ENCODE measurements at regions not wholly inside any gene's neighbourhood (a gene's known extent, or its start where the extent isn't known, plus 50 kb on each side); places are given as distances from the start of the nearest gene placed in this dataset.
A peak's percentile ranks its signal among the peaks of the same experiment; 100 is the strongest.

DNA sequence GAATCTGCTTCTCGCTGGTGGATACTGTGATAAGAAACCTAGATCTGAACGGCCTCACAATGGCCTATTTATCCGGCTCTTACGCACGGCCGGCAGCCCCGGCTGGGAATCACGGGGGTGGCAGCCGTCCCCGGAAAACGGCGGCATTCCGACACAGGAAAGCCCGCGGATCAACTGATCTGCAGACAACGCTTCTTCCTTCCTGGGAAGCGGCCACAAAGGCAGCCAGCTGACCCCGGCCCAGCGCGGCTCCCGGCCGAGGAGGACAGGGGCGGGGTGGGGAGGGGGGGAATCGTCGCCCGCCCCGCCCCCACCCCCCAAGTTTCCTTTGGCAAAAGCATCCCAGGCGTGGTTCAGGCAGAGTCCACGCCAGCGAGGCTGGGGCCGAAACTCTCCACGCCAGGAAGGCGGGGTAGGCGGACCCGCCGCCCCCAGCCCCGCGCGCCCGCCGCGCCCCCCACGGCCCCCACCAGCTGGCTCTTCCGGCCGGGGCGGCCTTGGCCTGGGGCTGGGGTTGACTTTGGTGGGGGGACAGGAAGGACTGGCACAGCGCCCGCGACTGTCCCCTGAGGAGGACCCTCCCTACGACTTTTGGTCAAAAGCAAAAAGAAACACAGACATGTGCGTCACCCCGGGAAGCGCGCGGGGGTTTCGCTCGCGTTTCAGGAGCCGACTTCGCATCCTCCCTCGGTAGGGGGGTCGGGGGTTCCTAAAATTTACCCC lies 247.7 kb upstream of the ANKRD55 start:
- peak overlapping the region; percentile 67 for H3K4me3 ChIP-seq (ENCODE audit: low read depth, low read length)
- TF ChIP-seq POLR2A (IDR thresholded peaks at IDR 0.05; ENCODE audit: extremely low read depth, insufficient read length) (no peak), MYC (IDR thresholded peaks at IDR 0.05; ENCODE audit: low read depth, low read length) (no peak), CTCF (IDR thresholded peaks at IDR 0.05; ENCODE audit: low read depth, low read length) (no peak)
- TF ChIP-seq, protein P1, sequence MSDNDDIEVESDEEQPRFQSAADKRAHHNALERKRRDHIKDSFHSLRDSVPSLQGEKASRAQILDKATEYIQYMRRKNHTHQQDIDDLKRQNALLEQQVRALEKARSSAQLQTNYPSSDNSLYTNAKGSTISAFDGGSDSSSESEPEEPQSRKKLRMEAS (IDR thresholded peaks at IDR 0.05; ENCODE audit: low read depth, low read length), result no peak
- DNase-seq (ENCODE audit: low read depth), result peak; percentile 26

DNA sequence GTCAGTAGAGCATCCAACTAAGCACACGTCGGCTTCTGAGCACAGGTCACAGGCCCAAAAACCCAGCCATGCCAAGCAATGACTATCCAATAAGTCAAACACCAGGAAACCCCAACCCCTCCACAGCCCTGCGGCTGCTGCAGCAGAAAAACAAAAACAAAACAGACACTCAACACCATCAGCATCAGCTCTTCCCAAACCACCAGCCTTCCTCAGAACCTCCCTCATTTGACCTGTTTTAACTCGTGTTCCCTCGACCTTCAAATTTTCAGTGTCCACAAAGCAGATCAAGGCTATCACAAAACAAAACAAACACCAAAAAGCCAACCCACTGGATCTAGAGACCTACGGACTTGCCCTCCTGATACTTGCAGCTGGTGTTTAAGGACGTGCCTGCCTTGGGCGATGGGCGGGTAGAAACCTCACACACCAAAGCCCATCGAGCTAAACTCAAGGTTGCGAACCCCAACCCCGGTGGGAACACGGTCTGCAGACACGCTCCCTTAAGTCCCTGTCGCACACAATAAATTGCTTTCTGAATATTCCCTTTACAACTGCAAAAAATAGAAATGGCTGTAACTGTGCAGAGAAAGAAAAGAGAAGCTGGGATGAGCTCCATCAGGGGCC lies 247.1 kb upstream of the ANKRD55 start:
- H3K4me3 ChIP-seq (ENCODE audit: low read depth, low read length), result peak overlapping the region; percentile 25
- TF ChIP-seq CTCF (IDR thresholded peaks at IDR 0.05; ENCODE audit: low read depth, low read length) (no peak), MYC (IDR thresholded peaks at IDR 0.05; ENCODE audit: low read depth, low read length) (no peak), POLR2A (IDR thresholded peaks at IDR 0.05; ENCODE audit: extremely low read depth, insufficient read length) (no peak)
- TF ChIP-seq, protein P1 (IDR thresholded peaks at IDR 0.05; ENCODE audit: low read depth, low read length), result no peak
- DNase-seq (ENCODE audit: low read depth), result no peak

DNA sequence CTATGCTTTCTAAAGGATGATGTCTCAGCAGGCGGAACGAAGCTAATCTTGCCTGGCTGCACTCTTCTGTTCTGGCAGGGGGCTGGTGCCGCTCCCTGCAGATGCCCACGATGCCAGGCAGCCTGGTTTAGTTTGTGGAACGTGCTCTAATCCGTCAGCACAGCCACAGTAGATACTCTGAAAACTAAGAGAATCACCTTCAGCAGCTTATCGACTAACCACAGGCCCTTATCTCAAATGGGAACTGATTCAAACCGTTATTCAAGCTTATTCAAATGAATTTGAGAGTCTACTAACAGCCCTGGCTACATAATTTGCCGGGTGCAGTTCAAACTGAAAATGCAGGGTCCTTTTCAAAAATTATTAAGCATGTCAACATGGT lies 246.6 kb upstream of the ANKRD55 start:
- TF ChIP-seq MYC (IDR thresholded peaks at IDR 0.05; ENCODE audit: low read depth, low read length) (no peak), POLR2A (IDR thresholded peaks at IDR 0.05; ENCODE audit: extremely low read depth, insufficient read length) (no peak), CTCF (IDR thresholded peaks at IDR 0.05; ENCODE audit: low read depth, low read length) (no peak)
- TF ChIP-seq, protein P1 (IDR thresholded peaks at IDR 0.05; ENCODE audit: low read depth, low read length), result no peak
- H3K4me3 ChIP-seq (ENCODE audit: low read depth, low read length), result no peak overlapping the region
- DNase-seq (ENCODE audit: low read depth), result no peak

- TF ChIP-seq POLR2A (IDR thresholded peaks at IDR 0.05; ENCODE audit: extremely low read depth, insufficient read length) (no peak), CTCF (IDR thresholded peaks at IDR 0.05; ENCODE audit: low read depth, low read length) (no peak), MYC (IDR thresholded peaks at IDR 0.05; ENCODE audit: low read depth, low read length) (no peak)
- TF ChIP-seq, protein P1 (IDR thresholded peaks at IDR 0.05; ENCODE audit: low read depth, low read length), result no peak
- no peak overlapping the region for H3K4me3 ChIP-seq (ENCODE audit: low read depth, low read length)
- no peak for DNase-seq (ENCODE audit: low read depth)
These were observed 246.0 kb upstream of the ANKRD55 start for GRCh38 chr5:56479126-56479525.

DNA sequence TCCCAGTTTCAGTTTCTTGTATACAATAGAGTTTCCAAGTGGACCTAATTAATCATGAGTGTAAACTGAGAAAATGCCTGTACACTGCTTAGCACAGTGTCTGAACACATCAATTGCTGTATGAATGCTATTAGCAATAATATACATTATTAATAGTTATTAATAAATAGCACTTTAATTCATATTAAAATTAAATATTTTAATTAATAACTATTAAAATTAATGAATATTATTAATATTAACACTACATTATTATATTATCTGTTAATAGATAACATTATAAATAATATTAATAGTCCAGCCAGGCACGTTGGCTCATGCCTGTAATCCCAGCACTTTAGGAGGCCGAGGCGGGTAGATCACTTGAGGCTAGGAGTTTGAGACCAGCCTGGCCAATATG lies 244.9 kb upstream of the ANKRD55 start:
- TF ChIP-seq CTCF (IDR thresholded peaks at IDR 0.05; ENCODE audit: low read depth, low read length) (no peak), POLR2A (IDR thresholded peaks at IDR 0.05; ENCODE audit: extremely low read depth, insufficient read length) (no peak), MYC (IDR thresholded peaks at IDR 0.05; ENCODE audit: low read depth, low read length) (no peak)
- TF ChIP-seq, protein P1 (IDR thresholded peaks at IDR 0.05; ENCODE audit: low read depth, low read length), result no peak
- DNase-seq (ENCODE audit: low read depth), result no peak

More for the DNA sequence above, 244.9 kb upstream of the ANKRD55 start:
- H3K4me3 ChIP-seq (ENCODE audit: low read depth, low read length), result no peak overlapping the region
